ENCODE measurements at regions not wholly inside any gene's neighbourhood (a gene's known extent, or its start where the extent isn't known, plus 50 kb on each side); places are given as distances from the start of the nearest gene placed in this dataset.

DNA sequence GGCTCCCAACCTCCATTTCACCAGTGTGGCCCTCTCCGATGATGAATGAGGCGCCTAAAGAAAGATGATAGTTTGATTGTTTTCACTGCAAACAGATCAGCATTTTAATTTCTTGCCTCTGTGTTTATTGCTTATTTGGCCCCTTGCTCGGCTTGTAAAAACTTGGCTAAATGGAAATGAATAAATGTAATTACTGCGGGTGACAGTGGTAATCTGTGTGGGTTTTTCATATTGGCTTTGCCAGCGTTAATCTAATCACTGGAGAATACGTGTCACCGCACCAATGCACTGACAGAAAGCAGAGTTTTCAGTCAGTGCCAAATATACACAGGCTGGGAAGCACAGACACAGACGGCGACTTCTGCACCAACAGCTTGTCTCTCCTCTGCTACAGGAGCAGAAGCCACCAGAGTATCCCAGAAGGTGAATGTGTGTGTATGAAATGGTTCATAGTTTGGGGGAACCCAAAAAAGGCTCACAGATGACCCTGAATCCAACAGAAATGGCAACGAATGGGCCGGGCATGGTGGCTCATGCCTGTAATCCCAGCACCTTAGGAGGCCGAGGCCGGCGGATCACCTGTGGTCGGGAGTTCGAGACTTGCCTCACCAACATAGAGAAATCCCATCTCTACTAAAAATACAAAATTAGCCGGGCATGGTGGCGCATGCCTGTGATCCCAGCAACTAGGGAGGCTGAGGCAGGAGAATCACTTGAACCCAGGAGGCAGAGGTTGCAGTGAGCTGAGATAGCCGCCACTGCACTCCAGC lies 534.0 kb downstream of the PKHD1 start:
- Histone ChIP-seq H3K4me3 (ENCODE audit: low read depth in 1 of 2, low read length in 2 of 2) (no peak overlapping the region), H3K9ac (ENCODE audit: low read depth in 1 of 2, low read length in 2 of 2) (no peak overlapping the region), H3K4me1 (ENCODE audit: control insufficient read depth in 1 of 2, insufficient read depth in 2 of 2, low read length in 2 of 2) (no peaks in the 10 kb centered on the region), H3K9me3 (ENCODE audit: control insufficient read depth in 1 of 2, low read length in 2 of 2) (no peaks in the 10 kb centered on the region), H3K27me3 (ENCODE audit: control insufficient read depth in 1 of 2, insufficient read depth in 2 of 2, low read length in 2 of 2) (no peaks in the 10 kb centered on the region), H3K27ac (ENCODE audit: low read depth, low read length) (no peak overlapping the region), H3K36me3 (ENCODE audit: control insufficient read depth in 1 of 2, insufficient read depth in 2 of 2, low read length in 2 of 2) (no peaks in the 10 kb centered on the region)

DNA sequence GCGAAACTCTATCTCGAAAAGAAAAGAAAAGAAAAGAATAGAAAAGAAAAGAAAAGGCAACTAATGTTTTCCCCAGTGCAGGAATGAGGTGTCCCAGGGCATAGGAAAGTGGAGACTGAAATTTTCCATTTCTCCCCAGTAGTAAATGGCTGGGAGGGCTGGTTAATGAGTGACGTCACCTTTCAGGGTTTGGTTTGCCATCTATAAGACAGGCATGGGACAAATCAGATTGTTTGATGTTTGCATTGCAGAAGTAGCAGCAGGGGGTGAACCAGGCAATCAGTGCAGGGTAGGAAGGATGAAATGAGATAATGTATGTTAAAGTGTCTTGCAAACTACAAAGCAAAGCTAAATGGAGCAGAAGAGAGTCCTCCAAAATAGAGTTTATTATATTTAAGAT lies 533.4 kb downstream of the PKHD1 start:
- Histone ChIP-seq H3K4me3 (ENCODE audit: low read depth in 1 of 2, low read length in 2 of 2) (no peak overlapping the region), H3K27me3 (ENCODE audit: control insufficient read depth in 1 of 2, insufficient read depth in 2 of 2, low read length in 2 of 2) (no peaks in the 10 kb centered on the region)

DNA sequence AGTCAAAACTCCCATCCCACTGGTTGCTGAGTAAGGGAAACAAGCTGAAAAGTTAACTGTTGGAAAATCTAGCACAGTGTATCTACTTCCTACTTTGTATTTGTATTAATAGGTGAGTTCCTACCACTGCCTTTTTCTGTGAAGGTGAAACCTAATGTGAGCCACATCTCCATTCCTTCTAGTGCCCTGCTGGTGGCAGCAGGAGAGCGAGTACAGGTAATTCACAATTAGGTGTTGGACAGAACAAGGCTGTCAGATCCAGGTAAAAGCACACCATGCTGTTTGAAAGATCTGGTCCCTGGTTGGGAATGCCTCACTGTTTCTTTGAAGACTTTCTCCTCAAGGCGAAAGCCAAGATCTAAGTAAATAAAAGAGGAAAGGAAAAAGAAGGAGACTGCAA lies 528.4 kb downstream of the PKHD1 start:
- Histone ChIP-seq H3K4me1 (ENCODE audit: control insufficient read depth in 1 of 2, insufficient read depth in 2 of 2, low read length in 2 of 2) (no peaks in the 10 kb centered on the region), H3K36me3 (ENCODE audit: control insufficient read depth in 1 of 2, insufficient read depth in 2 of 2, low read length in 2 of 2) (no peaks in the 10 kb centered on the region), H3K9me3 (ENCODE audit: control insufficient read depth in 1 of 2, low read length in 2 of 2) (no peaks in the 10 kb centered on the region), H3K9ac (ENCODE audit: low read depth in 1 of 2, low read length in 2 of 2) (no peak overlapping the region), H3K4me3 (ENCODE audit: low read depth in 1 of 2, low read length in 2 of 2) (no peak overlapping the region), H3K27ac (ENCODE audit: low read depth, low read length) (no peak overlapping the region), H3K27me3 (ENCODE audit: control insufficient read depth in 1 of 2, insufficient read depth in 2 of 2, low read length in 2 of 2) (no peaks in the 10 kb centered on the region)

More for the DNA sequence above, 533.4 kb downstream of the PKHD1 start:
- Histone ChIP-seq H3K36me3 (ENCODE audit: control insufficient read depth in 1 of 2, insufficient read depth in 2 of 2, low read length in 2 of 2) (no peaks in the 10 kb centered on the region), H3K4me1 (ENCODE audit: control insufficient read depth in 1 of 2, insufficient read depth in 2 of 2, low read length in 2 of 2) (no peaks in the 10 kb centered on the region), H3K27ac (ENCODE audit: low read depth, low read length) (no peak overlapping the region), H3K9ac (ENCODE audit: low read depth in 1 of 2, low read length in 2 of 2) (no peak overlapping the region), H3K9me3 (ENCODE audit: control insufficient read depth in 1 of 2, low read length in 2 of 2) (no peaks in the 10 kb centered on the region)

DNA sequence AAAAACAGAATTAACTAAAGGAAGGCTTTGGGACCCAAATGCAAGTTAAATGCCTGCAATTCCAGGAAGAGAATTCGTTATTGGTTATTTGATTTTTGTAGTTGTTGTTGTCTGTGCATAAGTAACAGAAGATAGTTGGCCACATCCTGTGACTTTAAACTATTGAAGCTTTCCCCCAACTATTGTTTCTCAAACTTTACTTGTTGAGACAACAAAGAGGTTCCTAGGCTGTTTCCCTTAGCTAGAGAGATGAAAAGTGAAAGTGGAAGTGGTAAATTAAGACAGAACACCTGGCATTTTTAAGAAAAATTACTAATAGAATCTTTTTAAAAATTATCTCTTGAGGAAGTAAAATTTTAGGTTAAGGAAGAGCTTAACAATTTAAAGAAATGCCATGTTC lies 525.2 kb downstream of the PKHD1 start:
- H3K9ac ChIP-seq (ENCODE audit: low read depth in 1 of 2, low read length in 2 of 2), result no peak overlapping the region
- H3K36me3 ChIP-seq (ENCODE audit: control insufficient read depth in 1 of 2, insufficient read depth in 2 of 2, low read length in 2 of 2), result no peaks in the 10 kb centered on the region
- no peak overlapping the region for H3K4me3 ChIP-seq (ENCODE audit: low read depth in 1 of 2, low read length in 2 of 2)
- H3K27me3 ChIP-seq (ENCODE audit: control insufficient read depth in 1 of 2, insufficient read depth in 2 of 2, low read length in 2 of 2), result no peaks in the 10 kb centered on the region
- no peaks in the 10 kb centered on the region for H3K9me3 ChIP-seq (ENCODE audit: control insufficient read depth in 1 of 2, low read length in 2 of 2)
- H3K4me1 ChIP-seq (ENCODE audit: control insufficient read depth in 1 of 2, insufficient read depth in 2 of 2, low read length in 2 of 2), result no peaks in the 10 kb centered on the region
- H3K27ac ChIP-seq (ENCODE audit: low read depth, low read length), result no peak overlapping the region

Data from duodenal mucosa (tissue), 2 donors.